GM12878 (cell line): ENCODE measurements at regions not wholly inside any gene's neighbourhood (a gene's known extent, or its start where the extent isn't known, plus 50 kb on each side); places are given as distances from the start of the nearest gene placed in this dataset.

Experiments
- REST ChIP-seq: IDR thresholded peaks from 2 replicates; pipeline ENCODE4 v1.6.1; 2012; ENCODE audit warnings: mild to moderate bottlenecking, low read depth, low read length
- SRF ChIP-seq, 2 experiments: IDR thresholded peaks; 2 replicates each; pipeline ENCODE4 v1.6.1; 2011; ENCODE audit warnings: low read depth in 2 of 2, low read length in 2 of 2, mild to moderate bottlenecking in 1 of 2, moderate library complexity in 1 of 2
- WRNIP1 ChIP-seq: IDR thresholded peaks from 2 replicates; pipeline ENCODE4 v1.6.1; 2011; ENCODE audit warnings: low read depth, low read length, improper control_type of control experiment, borderline replicate concordance
- ZNF24 ChIP-seq: fragments of 450-650 bp; IDR thresholded peaks from 2 replicates; pipeline ENCODE4 v1.6.1; 2017; ENCODE audit warnings: antibody characterized with exemption, mild to moderate bottlenecking
- ZNF687 ChIP-seq: fragments of 450-650 bp; IDR thresholded peaks from 2 replicates; pipeline ENCODE4 v1.6.1; 2017; ENCODE audit warnings: mild to moderate bottlenecking, moderate library complexity
- TF ChIP-seq, protein P1 (sequence below): fragments of 450-650 bp; IDR thresholded peaks from 2 replicates; pipeline ENCODE4 v1.6.1; 2018; ENCODE audit warnings: borderline replicate concordance, mild to moderate bottlenecking; ENCODE audit not compliant: partially characterized antibody

DNA sequence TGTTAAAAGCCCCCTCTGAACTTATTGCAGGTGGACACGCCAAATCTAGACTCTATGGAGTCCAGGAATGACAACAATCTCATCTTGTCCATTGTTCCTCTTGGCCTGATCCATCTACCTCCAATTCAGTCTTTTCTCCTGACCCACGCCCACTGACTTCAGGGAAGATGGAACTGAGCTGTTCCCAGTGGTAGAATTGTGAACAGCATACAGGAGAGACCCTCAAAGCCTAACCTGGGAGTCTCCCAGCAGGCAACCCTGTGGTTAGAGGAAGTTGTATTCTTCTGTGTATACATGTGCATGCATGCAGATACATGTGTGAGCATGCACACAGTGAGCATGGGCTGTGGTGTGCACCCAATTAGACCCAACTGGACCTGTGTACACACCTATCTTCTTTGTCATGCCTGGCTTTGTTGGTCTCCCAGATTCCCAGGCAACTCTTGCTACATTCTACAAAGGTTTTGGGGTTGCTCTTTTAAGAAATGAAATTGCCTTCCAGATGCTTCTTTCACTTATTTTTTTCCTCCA, 286.0 kb downstream of the ZSWIM6 start (continued):
- TF ChIP-seq, protein P1, sequence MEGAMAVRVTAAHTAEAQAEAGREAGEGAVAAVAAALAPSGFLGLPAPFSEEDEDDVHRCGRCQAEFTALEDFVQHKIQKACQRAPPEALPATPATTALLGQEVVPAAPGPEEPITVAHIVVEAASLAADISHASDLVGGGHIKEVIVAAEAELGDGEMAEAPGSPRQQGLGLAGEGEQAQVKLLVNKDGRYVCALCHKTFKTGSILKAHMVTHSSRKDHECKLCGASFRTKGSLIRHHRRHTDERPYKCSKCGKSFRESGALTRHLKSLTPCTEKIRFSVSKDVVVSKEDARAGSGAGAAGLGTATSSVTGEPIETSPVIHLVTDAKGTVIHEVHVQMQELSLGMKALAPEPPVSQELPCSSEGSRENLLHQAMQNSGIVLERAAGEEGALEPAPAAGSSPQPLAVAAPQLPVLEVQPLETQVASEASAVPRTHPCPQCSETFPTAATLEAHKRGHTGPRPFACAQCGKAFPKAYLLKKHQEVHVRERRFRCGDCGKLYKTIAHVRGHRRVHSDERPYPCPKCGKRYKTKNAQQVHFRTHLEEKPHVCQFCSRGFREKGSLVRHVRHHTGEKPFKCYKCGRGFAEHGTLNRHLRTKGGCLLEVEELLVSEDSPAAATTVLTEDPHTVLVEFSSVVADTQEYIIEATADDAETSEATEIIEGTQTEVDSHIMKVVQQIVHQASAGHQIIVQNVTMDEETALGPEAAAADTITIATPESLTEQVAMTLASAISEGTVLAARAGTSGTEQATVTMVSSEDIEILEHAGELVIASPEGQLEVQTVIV: no peak
- TF ChIP-seq SRF (IDR thresholded peaks at IDR 0.05; ENCODE audit: low read depth in 2 of 2, low read length in 2 of 2) (no peak), ZNF687 (no peak), REST (no peak), ZNF24 (no peak), WRNIP1 (no peak)
